ENCODE measurements at regions not wholly inside any gene's neighbourhood (a gene's known extent, or its start where the extent isn't known, plus 50 kb on each side); places are given as distances from the start of the nearest gene placed in this dataset.

DNA sequence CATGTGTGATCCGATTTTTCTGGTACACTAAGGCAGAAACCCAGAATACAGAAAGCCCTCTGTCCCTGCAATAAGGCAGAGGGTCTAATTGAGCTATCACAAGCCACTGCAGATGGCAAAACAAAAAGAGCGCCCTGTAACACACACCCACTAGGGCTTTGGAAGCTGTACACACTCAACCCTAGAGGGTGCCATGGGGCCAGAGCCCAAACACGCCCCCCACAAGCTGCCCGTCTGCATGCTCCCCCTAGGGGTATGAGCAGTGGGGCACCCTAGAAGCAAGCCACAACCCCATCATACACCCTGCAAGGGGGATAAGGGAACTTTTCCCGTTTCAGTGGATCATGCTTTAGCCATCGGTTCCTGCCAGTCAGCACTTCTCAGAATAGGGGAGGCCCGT is 62.2 kb upstream of the PDE10A start:
- TF ChIP-seq, protein P1, sequence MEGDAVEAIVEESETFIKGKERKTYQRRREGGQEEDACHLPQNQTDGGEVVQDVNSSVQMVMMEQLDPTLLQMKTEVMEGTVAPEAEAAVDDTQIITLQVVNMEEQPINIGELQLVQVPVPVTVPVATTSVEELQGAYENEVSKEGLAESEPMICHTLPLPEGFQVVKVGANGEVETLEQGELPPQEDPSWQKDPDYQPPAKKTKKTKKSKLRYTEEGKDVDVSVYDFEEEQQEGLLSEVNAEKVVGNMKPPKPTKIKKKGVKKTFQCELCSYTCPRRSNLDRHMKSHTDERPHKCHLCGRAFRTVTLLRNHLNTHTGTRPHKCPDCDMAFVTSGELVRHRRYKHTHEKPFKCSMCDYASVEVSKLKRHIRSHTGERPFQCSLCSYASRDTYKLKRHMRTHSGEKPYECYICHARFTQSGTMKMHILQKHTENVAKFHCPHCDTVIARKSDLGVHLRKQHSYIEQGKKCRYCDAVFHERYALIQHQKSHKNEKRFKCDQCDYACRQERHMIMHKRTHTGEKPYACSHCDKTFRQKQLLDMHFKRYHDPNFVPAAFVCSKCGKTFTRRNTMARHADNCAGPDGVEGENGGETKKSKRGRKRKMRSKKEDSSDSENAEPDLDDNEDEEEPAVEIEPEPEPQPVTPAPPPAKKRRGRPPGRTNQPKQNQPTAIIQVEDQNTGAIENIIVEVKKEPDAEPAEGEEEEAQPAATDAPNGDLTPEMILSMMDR (IDR thresholded peaks at IDR 0.05; ENCODE audit: poor library complexity, severe bottlenecking) = no peak
- TF ChIP-seq EZH2 (IDR thresholded peaks at IDR 0.05; ENCODE audit: borderline replicate concordance, insufficient read depth, low read length, poor library complexity, severe bottlenecking) (no peak), EP300 (conservative IDR thresholded peaks at IDR 0.05; ENCODE audit: poor library complexity, severe bottlenecking) (no peak), RAD21 (conservative IDR thresholded peaks at IDR 0.05) (no peak)

Measured in neural cell (in vitro differentiated cells).